H1 (cell line): ENCODE measurements at regions not wholly inside any gene's neighbourhood (a gene's known extent, or its start where the extent isn't known, plus 50 kb on each side); places are given as distances from the start of the nearest gene placed in this dataset.

Experiments
- CTCF ChIA-PET: fragments of 300-600 bp; sonication (Branson Sonifier 250); formaldehyde crosslinking; loops from one replicate; lab custom pipeline; 2021; ENCODE audit not compliant: partially characterized antibody; lab: Charles Lee
- POLR2A ChIA-PET: fragments of 300-600 bp; sonication (Branson Sonifier 250); formaldehyde crosslinking; loops from one replicate; lab custom pipeline; 2021; ENCODE audit warnings: inconsistent platforms; ENCODE audit not compliant: partially characterized antibody; lab: Charles Lee
- DNase-seq, 2 experiments: peaks; one replicate each; pipeline versions ENCODE4 v3.0.0 to v3.0.0-alpha.2; 2010 to 2022; ENCODE audit warnings: low spot score in 2 of 2, low read depth in 1 of 2, mixed read lengths in 1 of 2
- FAIRE-seq: peaks from 2 replicates; lab custom pipeline; 2011; peaks lifted over from hg19 to GRCh38; lab: Jason Lieb, UNC
- H2AFZ ChIP-seq: 2 replicates; pipeline ENCODE4 v1.8.1; 2012; ENCODE audit warnings: low read length, inconsistent platforms
- H2AK5ac ChIP-seq: 2 replicates; pipeline ENCODE4 v1.6.1; 2013; ENCODE audit warnings: low read depth, low read length
- H2BK120ac ChIP-seq: replicated peaks from 2 replicates; pipeline ENCODE3; 2013; ENCODE audit warnings: low read depth, low read length, inconsistent platforms
- H2BK12ac ChIP-seq: 2 replicates; pipeline ENCODE4 v1.6.1; 2013; ENCODE audit warnings: low read depth, low read length
- H2BK15ac ChIP-seq: 2 replicates; pipeline ENCODE4 v1.6.1; 2013; ENCODE audit warnings: low read length
- H2BK20ac ChIP-seq: 2 replicates; pipeline ENCODE4 v1.6.1; 2013; ENCODE audit warnings: low read length
- H2BK5ac ChIP-seq: 2 replicates; pipeline ENCODE4 v1.6.1; 2013; ENCODE audit warnings: low read depth, low read length
- H3K14ac ChIP-seq: 2 replicates; pipeline ENCODE4 v1.6.1; 2013; ENCODE audit warnings: inconsistent platforms; ENCODE audit not compliant: insufficient read length
- H3K18ac ChIP-seq: 2 replicates; pipeline ENCODE4 v1.6.1; 2013; ENCODE audit warnings: low read length; ENCODE audit errors: extremely low read depth
- H3K23ac ChIP-seq: 2 replicates; pipeline ENCODE4 v1.6.1; 2013; ENCODE audit warnings: inconsistent platforms; ENCODE audit not compliant: insufficient read length
- H3K23me2 ChIP-seq: 2 replicates; pipeline ENCODE4 v1.6.1; 2013; ENCODE audit warnings: low read depth, low read length
- H3K27ac ChIP-seq: 2 replicates; pipeline ENCODE4 v1.6.1; 2011; ENCODE audit warnings: low read depth, low read length, inconsistent platforms
- H3K27me3 ChIP-seq, 4 experiments: replicated peaks in 1 of 4; 1 replicate in 1 of 4; 2 replicates in 3 of 4; pipeline versions ENCODE4 v1.6.1 to v1.8.1; 2011 to 2013; ENCODE audit warnings: low read length in 3 of 4, mild to moderate bottlenecking in 3 of 4, inconsistent platforms in 2 of 4, mixed read lengths in 2 of 4, moderate library complexity in 1 of 4; ENCODE audit not compliant: control insufficient read depth in 3 of 4, insufficient read depth in 3 of 4; ENCODE audit errors: extremely low read depth in 1 of 4
- H3K36me3 ChIP-seq, 4 experiments: 2 replicates each; pipeline versions ENCODE4 v1.6.1 to v1.8.1; 2011 to 2013; ENCODE audit warnings: mild to moderate bottlenecking in 4 of 4, low read length in 3 of 4, moderate library complexity in 2 of 4, control low read depth in 1 of 4, inconsistent platforms in 1 of 4; ENCODE audit not compliant: insufficient read depth in 4 of 4, control insufficient read depth in 2 of 4
- H3K4ac ChIP-seq: replicated peaks from 2 replicates; pipeline ENCODE3; 2013; ENCODE audit warnings: low read length, low read depth, mixed read lengths, inconsistent platforms; ENCODE audit not compliant: insufficient read length
- H3K4me1 ChIP-seq, 4 experiments: replicated peaks in 1 of 4; 1 replicate in 1 of 4; 2 replicates in 3 of 4; pipeline versions ENCODE4 v1.6.1 to v1.8.1; 2011 to 2013; ENCODE audit warnings: low read length in 3 of 4, inconsistent platforms in 2 of 4, mixed read lengths in 1 of 4; ENCODE audit not compliant: insufficient read depth in 4 of 4, control insufficient read depth in 3 of 4
- H3K4me2 ChIP-seq, 2 experiments: 2 replicates each; pipeline versions ENCODE4 v1.6.1 to v1.8.1; 2011 to 2013; ENCODE audit warnings: low read depth in 2 of 2, low read length in 2 of 2, control low read depth in 1 of 2, inconsistent platforms in 1 of 2, mild to moderate bottlenecking in 1 of 2; ENCODE audit not compliant: insufficient read depth in 1 of 2
- H3K4me3 ChIP-seq, 4 experiments: fragments of 200-600, 300-600 bp in 1 of 4; sonication (generic), shearing (Covaris generic), sonication (Bioruptor Twin) in 1 of 4; 2 replicates each; pipeline versions ENCODE4 v1.5.1 to v1.8.1; 2011 to 2016; ENCODE audit warnings: low read length in 4 of 4, low read depth in 3 of 4, control low read depth in 2 of 4, inconsistent platforms in 2 of 4, mild to moderate bottlenecking in 2 of 4, mixed read lengths in 1 of 4, moderate library complexity in 1 of 4; ENCODE audit not compliant: insufficient read depth in 2 of 4; ENCODE audit errors: extremely low read depth in 1 of 4
- H3K56ac ChIP-seq: replicated peaks from 2 replicates; pipeline ENCODE3; 2013; ENCODE audit warnings: low read depth, mild to moderate bottlenecking, mixed read lengths, low read length, inconsistent platforms; ENCODE audit not compliant: insufficient read length
- H3K79me1 ChIP-seq: 2 replicates; pipeline ENCODE4 v1.6.1; 2013; ENCODE audit warnings: low read depth, low read length, control low read depth
- H3K79me2 ChIP-seq, 2 experiments: 2 replicates each; pipeline versions ENCODE4 v1.6.1 to v1.8.1; 2012 to 2013; ENCODE audit warnings: low read length in 2 of 2, mild to moderate bottlenecking in 2 of 2, inconsistent platforms in 1 of 2; ENCODE audit not compliant: insufficient read depth in 2 of 2, control insufficient read depth in 1 of 2
- H3K9ac ChIP-seq, 4 experiments: replicated peaks in 1 of 4; 1 replicate in 1 of 4; 2 replicates in 3 of 4; pipeline versions ENCODE4 v1.6.1 to v1.8.1; 2011 to 2013; ENCODE audit warnings: low read depth in 3 of 4, low read length in 3 of 4, control low read depth in 2 of 4, mild to moderate bottlenecking in 2 of 4, moderate library complexity in 2 of 4, inconsistent platforms in 1 of 4; ENCODE audit errors: extremely low read depth in 1 of 4
- H3K9me3 ChIP-seq, 2 experiments: 2 replicates each; pipeline versions ENCODE4 v1.6.1 to v1.8.1; 2012 to 2013; ENCODE audit warnings: mild to moderate bottlenecking in 2 of 2, moderate library complexity in 2 of 2, control low read depth in 1 of 2, inconsistent platforms in 1 of 2, low read depth in 1 of 2, low read length in 1 of 2, mixed read lengths in 1 of 2; ENCODE audit not compliant: insufficient read depth in 2 of 2
- H4K20me1 ChIP-seq, 2 experiments: replicated peaks in 1 of 2; 2 replicates each; pipeline versions ENCODE3 to v1.8.1; 2011 to 2013; ENCODE audit warnings: inconsistent platforms in 2 of 2, low read length in 2 of 2, mild to moderate bottlenecking in 1 of 2; ENCODE audit not compliant: insufficient read depth in 2 of 2, control insufficient read depth in 1 of 2
- H4K5ac ChIP-seq: 2 replicates; pipeline ENCODE4 v1.6.1; 2013; ENCODE audit warnings: low read length, low read depth, mixed read lengths, inconsistent platforms; ENCODE audit not compliant: insufficient read length
- H4K8ac ChIP-seq: 2 replicates; pipeline ENCODE4 v1.8.0; 2013; ENCODE audit warnings: mild to moderate bottlenecking, moderate library complexity, low read length, inconsistent platforms; ENCODE audit not compliant: insufficient read depth; ENCODE audit errors: extremely low read depth
- H4K91ac ChIP-seq: replicated peaks from 2 replicates; pipeline ENCODE3; 2013; ENCODE audit warnings: low read length, mixed read lengths, inconsistent platforms; ENCODE audit not compliant: insufficient read length
- BRCA1 ChIP-seq: IDR thresholded peaks from 2 replicates; pipeline ENCODE4 v1.6.1; 2012; ENCODE audit warnings: low read depth, low read length, improper control_type of control experiment
- CHD2 ChIP-seq: IDR thresholded peaks from 2 replicates; pipeline ENCODE4 v1.6.1; 2012; ENCODE audit warnings: low read length, improper control_type of control experiment
- CTBP2 ChIP-seq: IDR thresholded peaks from 2 replicates; pipeline ENCODE4 v1.7.0; 2011; ENCODE audit warnings: borderline replicate concordance, mild to moderate bottlenecking, moderate library complexity, mixed read lengths, low read length; ENCODE audit not compliant: insufficient read depth, insufficient read length
- KDM4A ChIP-seq: IDR thresholded peaks from one replicate; pipeline ENCODE4 v1.7.1; 2012; ENCODE audit warnings: low read depth, mild to moderate bottlenecking, moderate library complexity, low read length, inconsistent platforms; ENCODE audit not compliant: severe bottlenecking
- MAX ChIP-seq: IDR thresholded peaks from 2 replicates; pipeline ENCODE4 v1.6.1; 2012; ENCODE audit warnings: inconsistent platforms
- NRF1 ChIP-seq: IDR thresholded peaks from 2 replicates; pipeline ENCODE4 v1.6.1; 2011; ENCODE audit warnings: mild to moderate bottlenecking, low read depth, low read length, improper control_type of control experiment
- POLR2AphosphoS5 ChIP-seq: IDR thresholded peaks from 2 replicates; pipeline ENCODE4 v1.6.1; 2011; ENCODE audit warnings: low read depth, low read length
- RNF2 ChIP-seq: fragments of 200-900, 300-1000 bp; sonication (generic); IDR thresholded peaks from 2 replicates; pipeline ENCODE4 v1.7.1; 2016; ENCODE audit warnings: borderline replicate concordance, low read depth, mild to moderate bottlenecking, antibody characterized with exemption, low read length; ENCODE audit not compliant: poor library complexity, severe bottlenecking; ENCODE audit errors: missing control alignments
- SIN3A ChIP-seq, 2 experiments: IDR thresholded peaks in 1 of 2; conservative IDR thresholded peaks in 1 of 2; 2 replicates each; pipeline ENCODE4 v1.6.1; 2011 to 2012; ENCODE audit warnings: low read length in 2 of 2, improper control_type of control experiment in 1 of 2, low read depth in 1 of 2, mild to moderate bottlenecking in 1 of 2
- SP1 ChIP-seq: IDR thresholded peaks from 2 replicates; pipeline ENCODE4 v1.6.1; 2011; ENCODE audit warnings: low read depth, low read length
- TF ChIP-seq, protein P1 (sequence below): IDR thresholded peaks from 2 replicates; pipeline ENCODE4 v1.6.1; 2011; ENCODE audit warnings: low read length, improper control_type of control experiment

DNA sequence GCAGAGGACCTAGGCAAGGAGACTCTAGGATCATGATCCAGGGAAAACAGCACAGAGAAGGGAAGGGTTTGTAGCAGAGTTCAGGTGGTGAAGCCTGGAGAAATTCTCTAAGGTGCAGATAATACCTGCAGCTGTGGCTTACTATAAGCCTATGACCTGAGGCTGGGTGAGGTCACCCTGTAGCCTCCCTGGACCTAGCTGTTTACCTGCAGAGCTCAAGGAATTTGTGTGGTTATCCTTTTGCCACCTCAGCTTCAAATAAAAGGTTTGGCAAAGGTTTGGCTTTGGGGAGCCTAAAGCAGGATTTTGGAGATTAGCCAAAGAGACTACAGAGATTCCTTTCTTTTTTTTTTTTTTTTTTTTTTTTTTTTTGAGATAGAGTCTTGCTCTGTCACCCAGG is 79.5 kb upstream of the ZNF648 start:
- no peak overlapping the region for H3K27ac ChIP-seq
- no peak overlapping the region for H2BK15ac ChIP-seq
- no peak overlapping the region for H3K18ac ChIP-seq
- H4K91ac ChIP-seq, result no peak overlapping the region
- no peak overlapping the region for H2BK20ac ChIP-seq
- H4K20me1 ChIP-seq, result no peaks in the 10 kb centered on the region
- H3K36me3 ChIP-seq, result no peaks in the 10 kb centered on the region
- ChIA-PET POLR2A (interaction anchor here (0.7 kb wide), 1 partner anchor 49 kb away, joined by 3 read pairs; no protein-coding TSS in a partner anchor), CTCF (interaction anchor here (0.6 to 7.9 kb wide), 11 partner anchors 11 to 258 kb away, joined by 3 to 107 read pairs (median 4); partner anchors contain the start of gene TEDDM1)
- H3K79me1 ChIP-seq, result no peaks in the 10 kb centered on the region
- H3K4me1 ChIP-seq, result peaks cover 6 to 15% (median 7%) of the 10 kb centered on the region in 4 experiments
- H3K9ac ChIP-seq, result no peak overlapping the region
- no peak overlapping the region for H2BK12ac ChIP-seq
- no peak overlapping the region for H2BK5ac ChIP-seq
- no peaks in the 10 kb centered on the region for H3K79me2 ChIP-seq
- H4K5ac ChIP-seq, result no peak overlapping the region
- H3K9me3 ChIP-seq, result no peaks in the 10 kb centered on the region
- no peak overlapping the region for H4K8ac ChIP-seq
- FAIRE-seq (no peak), DNase-seq (no peak)
- no peak overlapping the region for H2AK5ac ChIP-seq
- H2BK120ac ChIP-seq, result no peak overlapping the region
- no peaks in the 10 kb centered on the region; the same call in 1 of the 2 replicates for H3K23me2 ChIP-seq
- H3K23ac ChIP-seq, result no peak overlapping the region
- H3K4me3 ChIP-seq, result no peak overlapping the region
- H3K4me2 ChIP-seq, result no peak overlapping the region
- no peaks in the 10 kb centered on the region for H3K27me3 ChIP-seq
- H3K14ac ChIP-seq, result no peak overlapping the region
- no peak overlapping the region for H3K56ac ChIP-seq
- no peak overlapping the region for H3K4ac ChIP-seq
- no peak overlapping the region for H2AFZ ChIP-seq
- TF ChIP-seq CHD2 (no peak), KDM4A (no peak), RNF2 (no peak), BRCA1 (no peak), CTBP2 (no peak), MAX (no peak), SP1 (no peak), POLR2AphosphoS5 (no peak), NRF1 (no peak), SIN3A (conservative IDR thresholded peaks at IDR 0.05 in 1 of 2, IDR thresholded peaks at IDR 0.05 in 1 of 2; ENCODE audit: low read depth in 1 of 2, low read length in 2 of 2) (no peak)
- TF ChIP-seq, protein P1, sequence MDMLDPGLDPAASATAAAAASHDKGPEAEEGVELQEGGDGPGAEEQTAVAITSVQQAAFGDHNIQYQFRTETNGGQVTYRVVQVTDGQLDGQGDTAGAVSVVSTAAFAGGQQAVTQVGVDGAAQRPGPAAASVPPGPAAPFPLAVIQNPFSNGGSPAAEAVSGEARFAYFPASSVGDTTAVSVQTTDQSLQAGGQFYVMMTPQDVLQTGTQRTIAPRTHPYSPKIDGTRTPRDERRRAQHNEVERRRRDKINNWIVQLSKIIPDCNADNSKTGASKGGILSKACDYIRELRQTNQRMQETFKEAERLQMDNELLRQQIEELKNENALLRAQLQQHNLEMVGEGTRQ, result no peak
